Kidney (tissue), 13 donors: ENCODE measurements at regions not wholly inside any gene's neighbourhood (a gene's known extent, or its start where the extent isn't known, plus 50 kb on each side); places are given as distances from the start of the nearest gene placed in this dataset.

Experiments
- DNase-seq, 5 donors: peaks; one replicate each; pipeline ENCODE4 v3.0.0-alpha.2; 2013 to 2020
- FAIRE-seq: peaks from 2 replicates; lab custom pipeline; 2012; peaks lifted over from hg19 to GRCh38; lab: Jason Lieb, UNC
- H3K27ac ChIP-seq, 2 donors: one replicate each; pipeline ENCODE4 v1.7.0; 2013; ENCODE audit warnings: low read depth in 2 of 2, low read length in 2 of 2, inconsistent platforms in 1 of 2
- H3K27me3 ChIP-seq: one replicate; pipeline ENCODE4 v1.7.1; 2013; ENCODE audit warnings: low read length, inconsistent platforms; ENCODE audit not compliant: control insufficient read depth, insufficient read depth
- H3K36me3 ChIP-seq, 3 donors: one replicate each; pipeline versions ENCODE4 v1.7.0 to v1.7.1; 2013; ENCODE audit warnings: low read length in 3 of 3, control low read depth in 1 of 3, inconsistent platforms in 1 of 3; ENCODE audit not compliant: insufficient read depth in 3 of 3, control insufficient read depth in 2 of 3
- H3K4me1 ChIP-seq, 3 donors: one replicate each; pipeline versions ENCODE4 v1.7.0 to v1.7.1; 2013; ENCODE audit warnings: low read length in 3 of 3, inconsistent platforms in 1 of 3, low read depth in 1 of 3; ENCODE audit not compliant: control insufficient read depth in 2 of 3, insufficient read depth in 2 of 3
- H3K4me3 ChIP-seq, 3 donors: one replicate each; pipeline versions ENCODE4 v1.7.0 to v1.8.1; 2013; ENCODE audit warnings: low read length in 3 of 3, control low read depth in 1 of 3, inconsistent platforms in 1 of 3
- H3K9ac ChIP-seq, 3 donors: one replicate each; pipeline versions ENCODE4 v1.7.0 to v1.7.1; 2013; ENCODE audit warnings: low read length in 3 of 3, control low read depth in 1 of 3, inconsistent platforms in 1 of 3
- H3K9me3 ChIP-seq, 3 donors: one replicate each; pipeline versions ENCODE4 v1.7.0 to v1.7.1; 2013; ENCODE audit warnings: low read length in 3 of 3, control low read depth in 1 of 3, inconsistent platforms in 1 of 3; ENCODE audit not compliant: control insufficient read depth in 2 of 3, insufficient read depth in 1 of 3
- intact Hi-C: fragments of 100-400 bp; cut with DNase I; formaldehyde crosslinking; loops from one replicate; pipeline ENCODE4 v1.11.1; 2022
- TF ChIP-seq, protein P1 (sequence below): IDR thresholded peaks from 3 replicates; pipeline ENCODE4 v1.5.1; 2012; ENCODE audit warnings: mild to moderate bottlenecking, moderate library complexity, borderline replicate concordance; ENCODE audit not compliant: insufficient read depth; ENCODE audit errors: extremely low read depth
- donor health status: control.
- donor health status: control.
- donor health status: control.
- donor health status: control.
- donor health status: control.
- donor health status: DM: yes; HTN: yes; CAD: no.
- donor health status: Normal renal cell carcinoma (clear cell type).

DNA sequence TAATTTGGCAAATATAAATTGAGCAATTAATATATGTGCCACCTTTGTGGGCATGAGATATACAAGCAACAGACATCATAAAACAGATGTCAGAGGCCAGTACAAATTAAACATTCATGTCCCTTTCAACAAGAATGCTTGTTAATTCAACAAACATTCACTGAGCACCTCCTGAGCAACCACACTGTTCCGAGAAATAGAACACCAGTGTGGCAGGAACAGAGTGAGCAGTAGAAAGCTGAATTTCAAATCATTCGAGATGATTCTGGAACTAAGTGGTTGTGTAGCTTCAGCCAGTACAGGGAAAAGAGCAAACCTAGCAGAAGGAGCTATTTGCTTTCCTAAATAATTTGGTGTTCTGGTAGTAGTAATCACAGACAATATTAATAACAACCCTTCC is 227.7 kb downstream of the CBLN4 start:
- FAIRE-seq, result no peak
- DNase-seq, result no peak
- intact Hi-C loops, result no loop called here
- Histone ChIP-seq H3K9ac (no peak overlapping the region), H3K4me3 (no peak overlapping the region), H3K27ac (no peak overlapping the region), H3K27me3 (no peaks in the 10 kb centered on the region), H3K36me3 (no peaks in the 10 kb centered on the region), H3K4me1 (no peaks in the 10 kb centered on the region), H3K9me3 (no peaks in the 10 kb centered on the region)
- TF ChIP-seq, protein P1, sequence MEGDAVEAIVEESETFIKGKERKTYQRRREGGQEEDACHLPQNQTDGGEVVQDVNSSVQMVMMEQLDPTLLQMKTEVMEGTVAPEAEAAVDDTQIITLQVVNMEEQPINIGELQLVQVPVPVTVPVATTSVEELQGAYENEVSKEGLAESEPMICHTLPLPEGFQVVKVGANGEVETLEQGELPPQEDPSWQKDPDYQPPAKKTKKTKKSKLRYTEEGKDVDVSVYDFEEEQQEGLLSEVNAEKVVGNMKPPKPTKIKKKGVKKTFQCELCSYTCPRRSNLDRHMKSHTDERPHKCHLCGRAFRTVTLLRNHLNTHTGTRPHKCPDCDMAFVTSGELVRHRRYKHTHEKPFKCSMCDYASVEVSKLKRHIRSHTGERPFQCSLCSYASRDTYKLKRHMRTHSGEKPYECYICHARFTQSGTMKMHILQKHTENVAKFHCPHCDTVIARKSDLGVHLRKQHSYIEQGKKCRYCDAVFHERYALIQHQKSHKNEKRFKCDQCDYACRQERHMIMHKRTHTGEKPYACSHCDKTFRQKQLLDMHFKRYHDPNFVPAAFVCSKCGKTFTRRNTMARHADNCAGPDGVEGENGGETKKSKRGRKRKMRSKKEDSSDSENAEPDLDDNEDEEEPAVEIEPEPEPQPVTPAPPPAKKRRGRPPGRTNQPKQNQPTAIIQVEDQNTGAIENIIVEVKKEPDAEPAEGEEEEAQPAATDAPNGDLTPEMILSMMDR, result no peak

DNA sequence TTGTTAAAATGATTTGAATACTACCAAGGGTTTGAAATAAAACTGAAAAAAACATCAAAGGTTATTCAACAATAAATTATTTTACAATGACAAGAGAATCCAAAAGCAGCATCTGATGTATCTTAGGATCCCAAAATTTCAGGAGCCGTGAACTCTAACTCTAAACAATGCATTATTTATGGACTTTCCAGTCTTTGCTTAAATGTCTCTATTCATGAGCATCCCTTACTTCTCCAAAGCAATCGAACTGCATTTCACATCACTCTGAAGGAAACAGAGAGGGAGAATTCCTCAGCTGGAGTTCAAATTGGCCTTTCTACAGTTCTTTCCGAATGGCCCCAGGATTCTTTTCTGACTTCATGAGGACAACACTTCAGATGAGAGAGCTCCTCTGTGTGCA is 229.1 kb downstream of the CBLN4 start:
- H3K4me3 ChIP-seq, result no peak overlapping the region
- H3K27me3 ChIP-seq, result no peaks in the 10 kb centered on the region
- no peak for FAIRE-seq
- no peaks in the 10 kb centered on the region for H3K36me3 ChIP-seq
- DNase-seq, result no peak
- TF ChIP-seq, protein P1, result no peak
- H3K4me1 ChIP-seq, result no peaks in the 10 kb centered on the region
- H3K9ac ChIP-seq, result no peak overlapping the region
- H3K9me3 ChIP-seq, result no peaks in the 10 kb centered on the region
- H3K27ac ChIP-seq, result no peak overlapping the region
- intact Hi-C loops, result no loop called here

DNA sequence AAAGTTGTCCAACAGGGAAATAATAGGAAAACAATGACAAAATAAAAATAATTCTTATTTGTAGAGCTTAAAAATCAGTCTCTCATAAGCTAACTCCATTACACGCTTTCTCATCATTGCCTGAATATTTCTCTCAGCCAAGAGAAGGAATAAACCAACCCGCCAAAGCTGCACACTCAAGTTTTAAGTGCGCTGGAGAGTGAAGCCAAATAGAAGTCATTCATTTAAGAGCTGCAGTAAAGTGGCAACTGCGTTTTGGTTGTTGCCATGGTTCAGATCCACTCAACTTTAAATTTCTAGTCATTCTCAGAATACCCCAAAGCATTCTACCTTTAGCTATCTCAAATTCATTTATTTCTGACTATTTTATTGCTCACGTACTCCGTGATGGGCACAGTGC is 230.7 kb downstream of the CBLN4 start:
- no peaks in the 10 kb centered on the region for H3K4me1 ChIP-seq
- no peak for FAIRE-seq
- intact Hi-C loops, result no loop called here

More for the DNA sequence above, 230.7 kb downstream of the CBLN4 start:
- Histone ChIP-seq H3K4me3 (no peak overlapping the region), H3K9ac (no peak overlapping the region), H3K36me3 (no peaks in the 10 kb centered on the region), H3K9me3 (no peaks in the 10 kb centered on the region), H3K27me3 (no peaks in the 10 kb centered on the region), H3K27ac (no peak overlapping the region)
- no peak for DNase-seq
- TF ChIP-seq, protein P1, result no peak
